ENCODE measurements at regions not wholly inside any gene's neighbourhood (a gene's known extent, or its start where the extent isn't known, plus 50 kb on each side); places are given as distances from the start of the nearest gene placed in this dataset.

- TF ChIP-seq CTCF (conservative IDR thresholded peaks at IDR 0.05 in 1 of 2, IDR thresholded peaks at IDR 0.05 in 1 of 2; ENCODE audit: low read depth in 1 of 2, low read length in 2 of 2) (no peak), EZH2 (IDR thresholded peaks at IDR 0.05; ENCODE audit: low read length, missing control alignments) (no peak)
Observed at GRCh38 chr2:128433911-128434550, 115.4 kb upstream of the HS6ST1 start.
